Activated naive CD4-positive, alpha-beta T cell treated with Interleukin-2 at 50 U/mL for 16 hours (primary cell): ENCODE measurements at regions not wholly inside any gene's neighbourhood (a gene's known extent, or its start where the extent isn't known, plus 50 kb on each side); places are given as distances from the start of the nearest gene placed in this dataset.

Experiments used
- DNase-seq: peaks from one replicate; pipeline ENCODE4 v3.0.0-alpha.2; 2020

DNA sequence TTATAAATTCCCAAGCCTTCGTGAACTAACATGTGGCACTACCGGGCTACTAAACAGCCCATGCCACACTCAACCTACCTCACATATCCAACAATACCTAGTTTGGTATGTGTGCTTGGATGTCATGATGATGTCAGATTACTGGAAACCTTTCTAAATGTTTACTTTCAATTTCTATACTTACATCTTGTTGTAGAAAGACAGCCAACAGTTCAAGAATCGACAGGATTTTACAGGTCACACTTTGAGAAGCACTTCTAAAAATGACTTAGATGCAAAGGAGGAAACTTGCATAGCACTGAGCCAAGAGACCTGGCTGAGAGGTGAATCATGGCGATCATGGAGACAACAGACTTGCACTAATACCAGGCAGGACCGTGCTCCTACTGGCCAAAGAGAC is 209.9 kb downstream of the COL4A1 start:
- no peak for DNase-seq

DNA sequence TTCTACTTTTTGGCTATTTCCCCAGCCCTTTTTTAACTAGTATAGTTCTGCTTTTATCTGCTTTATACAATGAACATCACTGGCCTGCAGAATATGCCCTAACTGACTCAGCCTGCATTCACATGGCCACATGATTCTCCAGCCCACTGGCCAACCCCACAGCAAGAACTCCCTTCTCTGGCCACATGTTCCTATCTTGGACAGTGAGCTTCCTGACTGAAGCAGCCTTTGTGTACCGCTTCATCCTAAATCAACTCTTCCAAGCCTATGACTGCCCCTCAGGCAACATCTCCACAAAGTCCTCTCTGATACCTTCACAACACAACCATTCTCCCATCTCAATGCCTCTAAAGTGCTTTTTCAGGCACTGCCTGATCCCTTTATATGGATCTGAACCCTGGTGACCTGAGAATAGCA is 214.1 kb downstream of the COL4A1 start:
- no peak for DNase-seq

DNA sequence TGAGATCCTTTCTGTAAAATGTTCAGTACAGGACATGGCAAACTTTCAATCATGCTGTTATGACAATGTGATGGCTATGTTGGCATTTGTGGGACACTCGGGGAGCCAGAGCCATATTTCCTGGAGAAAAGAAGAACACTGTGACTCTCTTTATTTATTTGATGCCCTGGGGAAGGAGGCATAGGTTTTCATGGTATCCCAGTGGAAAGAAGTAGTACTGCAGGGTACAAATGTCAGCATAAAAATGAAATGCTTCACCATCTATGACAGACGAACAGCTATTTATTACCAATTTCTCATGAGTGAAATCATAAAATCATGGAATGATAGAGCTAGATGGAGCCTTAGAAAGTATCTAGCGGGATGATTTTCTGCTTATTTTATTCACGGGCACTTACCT is 217.1 kb downstream of the COL4A1 start:
- DNase-seq: no peak

DNA sequence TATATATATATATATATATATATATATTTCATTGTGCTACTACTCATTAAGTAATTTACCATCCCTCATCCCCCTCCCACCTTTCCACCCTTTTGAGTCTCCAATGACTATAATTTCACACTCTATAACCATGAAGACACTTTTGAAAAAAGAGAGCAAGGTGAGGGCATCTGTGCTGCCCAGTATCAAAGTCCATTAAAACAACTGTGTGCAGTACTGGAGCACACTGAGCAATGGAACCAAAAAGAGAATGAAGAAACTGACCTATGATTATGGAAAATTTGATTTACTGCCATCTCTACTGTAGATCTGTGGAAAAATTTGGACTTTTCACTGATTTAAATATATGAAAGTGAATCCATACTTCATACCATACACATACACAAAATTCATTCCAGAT is 217.9 kb downstream of the COL4A1 start:
- DNase-seq: no peak

DNA sequence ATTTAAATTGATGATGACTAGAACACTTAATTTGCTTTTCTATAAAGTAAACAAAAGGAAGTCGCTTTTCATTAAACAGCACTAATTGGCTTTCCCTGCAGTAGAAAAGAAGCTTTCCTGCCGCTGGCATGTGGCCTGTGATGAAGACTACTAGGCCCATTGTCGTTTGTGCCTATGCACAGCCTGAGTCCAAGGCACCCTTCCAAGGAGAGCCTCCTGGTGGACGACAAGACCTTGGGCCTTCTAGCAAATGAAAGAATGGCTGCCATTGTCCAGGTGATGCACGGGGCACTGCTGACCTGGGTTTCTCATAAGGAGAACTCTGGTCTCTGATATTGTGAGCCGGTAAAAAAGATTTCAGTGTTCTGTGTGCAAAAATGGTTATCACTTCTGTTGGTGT is 233.0 kb downstream of the COL4A1 start:
- no peak for DNase-seq

DNA sequence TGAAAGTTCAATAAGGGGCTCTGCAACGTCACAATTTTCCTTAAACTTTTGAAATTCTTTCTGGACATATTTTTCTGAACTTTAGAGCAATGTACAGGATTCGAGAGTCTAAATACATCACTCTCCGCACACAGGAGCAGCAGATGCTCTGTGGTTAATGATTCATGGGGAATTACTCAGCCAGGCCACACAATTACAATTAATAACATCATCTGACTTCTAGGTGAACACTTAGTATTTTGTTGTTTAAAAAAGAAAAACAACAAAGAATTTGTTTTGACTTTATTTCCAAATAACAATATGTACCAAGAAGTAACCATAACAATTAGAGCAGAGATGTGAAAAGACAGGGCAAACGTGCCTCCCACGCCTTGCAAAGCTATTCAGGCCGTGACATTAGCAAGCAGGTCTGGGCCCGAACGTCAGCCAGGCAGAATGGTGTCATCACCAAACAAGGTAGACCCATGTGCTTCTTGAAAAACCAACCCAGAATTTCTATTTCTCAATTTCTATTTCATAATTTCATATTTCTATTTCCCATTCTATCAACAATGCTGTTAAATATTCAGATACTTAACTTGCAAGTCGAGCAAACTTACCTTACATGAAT is 236.3 kb downstream of the COL4A1 start:
- DNase-seq: no peak

DNA sequence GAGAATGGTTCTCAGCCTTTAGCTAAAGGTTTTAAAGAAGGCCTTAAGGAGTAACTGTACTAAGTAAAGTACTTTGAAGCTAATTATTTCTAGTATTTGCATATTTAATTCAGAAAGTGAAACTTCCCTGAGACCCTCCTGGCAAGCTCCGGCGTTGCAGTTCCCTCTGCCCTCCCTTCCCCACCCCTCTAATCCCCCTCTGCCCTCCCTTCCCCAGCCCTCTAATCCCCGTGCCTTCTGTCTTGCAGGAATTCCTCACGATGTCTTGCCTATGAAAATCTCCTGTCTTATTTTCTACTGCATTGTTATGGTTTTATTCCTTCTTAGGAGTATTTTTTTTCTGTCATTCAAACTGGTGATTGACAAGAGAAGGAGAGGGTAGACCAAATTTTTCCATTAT is 236.9 kb downstream of the COL4A1 start:
- no peak for DNase-seq

DNA sequence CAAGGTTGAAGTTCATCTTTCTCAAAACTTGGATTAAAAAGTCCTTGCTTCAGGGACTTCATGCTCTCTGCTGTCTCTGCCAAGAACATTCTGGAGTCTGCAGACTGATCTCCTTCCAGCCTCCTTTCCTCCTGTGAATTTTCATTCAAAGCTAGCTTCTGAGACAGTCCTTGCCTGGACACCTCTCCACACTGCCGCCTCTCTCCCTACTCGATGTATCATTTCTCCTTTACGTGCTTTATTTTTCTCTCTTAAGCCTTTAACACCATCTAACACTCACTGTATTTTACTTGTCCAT is 238.8 kb downstream of the COL4A1 start:
- DNase-seq: no peak

DNA sequence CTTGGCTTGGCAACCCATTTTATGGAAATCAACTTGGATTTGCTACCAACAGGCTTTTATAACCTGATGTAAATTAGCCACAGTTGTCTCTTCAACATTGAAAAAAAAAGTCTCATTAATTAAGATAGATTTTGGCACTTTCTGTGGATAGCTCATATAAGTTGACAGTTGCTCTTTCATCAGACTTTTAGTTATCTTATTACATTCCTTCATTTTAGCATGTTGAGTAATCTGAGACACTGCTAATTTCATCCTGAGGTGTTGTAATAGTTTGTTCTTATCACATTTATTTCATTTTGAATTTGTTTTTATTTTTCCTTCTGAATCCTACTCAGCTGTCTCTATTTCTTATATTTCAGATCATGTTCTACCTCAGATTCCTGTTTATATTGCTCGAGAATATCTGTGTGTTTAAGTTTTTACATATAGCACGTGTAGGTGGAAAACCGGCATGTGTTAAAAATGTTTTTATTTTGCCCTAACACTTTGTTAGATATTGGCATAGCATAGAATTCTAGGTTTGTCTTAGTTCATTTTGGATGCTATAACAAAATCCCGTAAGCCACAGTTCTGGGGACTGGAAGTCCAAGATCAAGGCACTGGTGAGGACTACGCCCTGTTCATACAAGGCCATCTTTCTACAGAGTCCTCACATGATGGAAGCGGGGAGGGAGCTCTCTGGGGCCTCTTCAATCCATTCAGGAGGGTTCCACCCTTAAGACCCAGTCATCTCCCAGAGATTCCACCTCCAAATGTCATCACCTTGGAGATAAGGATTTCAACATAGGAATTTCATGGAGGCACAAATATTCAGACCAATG is 239.4 kb downstream of the COL4A1 start:
- no peak for DNase-seq

DNA sequence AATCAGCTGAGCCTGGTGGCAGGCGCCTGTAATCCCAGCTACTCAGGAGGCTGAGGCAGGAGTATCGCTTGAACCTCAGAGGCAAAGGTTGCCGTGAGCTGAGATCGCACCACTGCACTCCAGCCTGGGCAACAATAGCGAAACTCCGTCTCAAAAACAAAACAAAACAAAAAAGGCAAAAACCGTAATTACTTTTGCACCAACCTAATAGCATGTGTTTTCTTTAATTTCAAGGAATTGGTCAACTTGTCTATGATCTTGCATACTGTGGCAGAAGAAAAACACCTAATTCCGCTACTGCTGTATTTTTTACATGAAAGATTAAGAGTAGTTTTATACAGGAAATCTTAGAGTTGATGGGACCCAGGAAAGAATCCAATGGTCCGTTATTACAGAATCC is 241.2 kb downstream of the COL4A1 start:
- no peak for DNase-seq

DNA sequence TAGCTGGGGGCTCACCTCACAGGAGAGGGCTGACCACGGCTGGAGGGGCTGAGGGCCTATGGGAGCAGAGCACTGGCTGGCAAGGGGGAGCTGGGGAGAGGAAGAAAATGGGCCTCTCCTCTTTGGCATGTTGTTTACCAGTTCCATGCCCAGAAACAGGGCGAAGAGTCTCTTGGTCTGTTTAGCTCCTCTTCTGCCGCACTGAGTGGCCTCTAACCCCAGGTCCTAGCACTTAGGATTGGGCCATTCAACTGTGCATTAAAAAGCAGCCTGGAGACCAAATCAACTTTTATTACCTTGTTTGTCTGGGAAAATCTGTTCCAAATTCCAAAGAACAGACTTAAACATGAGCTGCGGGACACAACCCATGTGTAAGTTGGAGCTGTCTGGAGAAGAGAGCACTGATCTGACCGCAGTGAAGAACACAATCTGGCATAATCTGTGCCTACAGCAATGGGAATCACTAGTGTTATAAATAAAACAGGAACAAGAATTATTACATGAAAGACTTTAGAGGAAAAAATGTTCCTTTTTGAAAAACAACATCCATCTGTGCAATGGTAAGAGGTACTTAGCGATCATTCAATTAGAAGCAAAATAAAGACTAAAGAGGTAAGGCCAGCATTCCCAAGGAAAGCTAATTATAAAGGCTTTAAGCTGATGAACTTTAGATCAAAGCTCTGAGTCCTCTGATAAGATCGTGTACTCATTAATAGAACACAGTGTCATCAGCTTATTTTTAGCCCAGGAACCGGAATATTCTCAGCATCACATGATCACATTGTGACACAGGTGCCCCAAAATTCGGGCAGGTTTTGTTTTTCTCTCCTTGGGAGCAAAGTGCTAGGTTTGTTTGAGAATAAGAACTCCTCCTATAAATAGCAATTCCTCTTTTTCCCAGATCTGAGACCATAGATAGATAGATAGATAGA is 243.2 kb downstream of the COL4A1 start:
- no peak for DNase-seq

DNA sequence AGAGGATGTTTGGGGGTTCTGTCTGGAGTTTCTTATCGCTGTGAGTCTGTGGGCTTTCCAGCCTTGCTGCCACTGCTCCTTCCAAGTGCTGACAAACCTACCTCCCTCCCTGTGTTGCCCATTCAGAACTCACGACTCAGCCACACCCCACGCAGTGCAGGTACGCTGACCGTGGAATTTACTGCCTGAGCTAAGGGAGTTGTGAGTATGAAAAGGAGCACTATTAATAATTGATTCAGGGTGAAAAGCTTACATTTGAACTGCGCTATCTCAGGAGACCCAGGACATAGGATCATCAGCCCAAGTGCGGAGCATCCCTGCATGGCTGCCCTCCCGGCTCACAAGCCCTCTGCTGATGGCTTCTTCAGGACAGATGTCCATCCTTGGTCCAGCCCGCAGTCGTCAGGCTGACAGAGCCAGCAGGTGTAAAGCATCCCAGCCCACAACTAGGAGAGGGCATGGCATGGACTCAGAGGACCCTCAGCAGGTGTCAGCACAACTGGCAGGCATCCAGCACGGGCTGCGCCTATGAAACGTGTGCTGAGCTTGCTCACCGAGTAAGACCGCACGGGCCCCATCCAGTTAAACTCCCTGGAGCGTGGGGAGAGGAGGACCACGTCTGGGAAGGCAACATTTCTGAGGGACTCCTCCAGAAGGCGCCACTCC is 244.0 kb downstream of the COL4A1 start:
- no peak for DNase-seq

DNA sequence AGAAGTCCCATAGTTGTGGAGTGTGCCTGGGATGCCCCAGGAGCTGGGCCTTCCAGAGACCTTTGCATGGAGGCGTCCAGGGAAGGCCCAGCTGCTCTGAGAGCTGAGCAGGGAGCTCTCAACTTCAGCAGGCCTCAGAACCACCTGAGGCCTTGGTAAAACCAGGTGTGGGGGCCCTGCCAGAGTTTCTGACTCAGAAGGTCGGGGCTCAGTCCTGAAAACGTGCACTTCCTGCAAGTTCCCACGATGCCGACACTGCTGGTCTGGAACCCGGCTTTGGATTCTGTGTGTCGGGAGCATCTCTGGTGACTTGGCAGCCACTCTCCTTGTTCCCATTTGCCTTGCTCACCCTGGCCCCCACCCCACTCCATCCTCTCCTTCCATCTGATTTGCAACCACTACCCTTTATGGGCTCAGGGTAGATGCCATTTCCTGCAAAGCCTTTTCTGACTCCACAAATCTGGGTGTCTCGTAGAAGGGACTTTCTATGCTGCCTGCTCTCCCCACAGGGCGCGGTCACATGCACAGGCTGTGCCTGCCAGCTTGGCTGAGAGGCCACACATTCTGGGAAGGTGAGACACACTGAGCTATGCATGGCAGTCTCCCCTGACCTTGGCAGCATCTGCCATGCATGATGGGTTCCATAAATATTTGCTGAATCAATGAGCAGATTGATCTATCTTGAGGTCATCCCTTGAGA is 244.7 kb downstream of the COL4A1 start:
- no peak for DNase-seq

DNA sequence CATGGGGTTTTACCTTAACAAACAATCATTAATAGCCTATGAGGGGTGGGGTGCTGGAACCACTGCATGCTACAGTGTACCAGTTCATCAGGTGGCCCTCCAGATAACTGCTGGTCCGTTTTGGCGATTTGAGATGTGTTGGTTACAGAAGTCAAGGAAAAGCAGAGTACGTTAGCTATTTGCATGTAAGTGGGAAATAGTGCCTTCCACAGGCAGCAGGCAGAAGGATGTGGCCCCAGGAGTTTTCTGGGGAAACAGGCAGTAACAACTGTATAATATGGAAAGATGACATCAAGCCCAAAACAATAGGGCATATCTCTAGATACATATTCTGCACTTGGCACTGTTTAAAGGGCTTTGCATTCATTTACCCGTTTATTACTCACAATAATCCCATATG is 245.7 kb downstream of the COL4A1 start:
- no peak for DNase-seq

DNA sequence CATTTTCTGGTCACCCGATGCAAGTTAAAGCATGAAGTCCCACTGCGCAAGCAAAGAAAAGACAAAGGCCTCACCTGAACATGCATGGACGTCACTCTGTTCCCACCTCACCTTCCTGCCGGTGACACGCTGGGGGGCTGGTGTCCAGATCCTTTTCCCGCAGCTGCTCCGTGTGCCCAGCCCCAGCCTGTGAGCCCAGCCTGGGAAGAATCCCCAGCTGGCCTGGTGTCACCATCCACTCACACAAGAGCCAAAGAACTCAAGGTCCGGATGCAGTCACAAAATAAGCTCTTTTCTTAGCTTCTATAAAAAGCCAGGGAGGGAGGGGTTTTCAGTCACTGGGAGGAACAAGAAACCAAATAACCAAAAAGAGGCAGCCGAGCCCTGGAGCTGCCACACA is 249.9 kb downstream of the COL4A1 start:
- DNase-seq: no peak

DNA sequence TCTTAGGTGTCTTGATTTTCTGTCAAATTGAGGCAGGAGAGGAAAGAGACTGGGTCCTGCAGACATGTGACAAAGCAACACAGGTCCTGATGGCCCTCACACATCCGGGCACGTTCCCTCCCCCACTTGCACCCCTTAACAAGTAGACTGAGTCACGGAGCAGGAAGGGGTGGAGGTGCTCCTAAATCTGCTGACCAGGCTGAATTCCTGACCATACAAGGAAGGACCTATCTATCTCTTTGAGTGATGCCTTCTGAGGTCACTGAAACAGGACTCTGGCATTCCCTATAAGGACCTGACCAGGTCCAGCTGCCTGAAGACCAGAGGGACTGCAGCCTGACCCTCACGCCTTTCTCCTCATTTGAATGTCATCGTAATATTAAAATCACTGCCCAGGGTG is 250.3 kb downstream of the COL4A1 start:
- no peak for DNase-seq

DNA sequence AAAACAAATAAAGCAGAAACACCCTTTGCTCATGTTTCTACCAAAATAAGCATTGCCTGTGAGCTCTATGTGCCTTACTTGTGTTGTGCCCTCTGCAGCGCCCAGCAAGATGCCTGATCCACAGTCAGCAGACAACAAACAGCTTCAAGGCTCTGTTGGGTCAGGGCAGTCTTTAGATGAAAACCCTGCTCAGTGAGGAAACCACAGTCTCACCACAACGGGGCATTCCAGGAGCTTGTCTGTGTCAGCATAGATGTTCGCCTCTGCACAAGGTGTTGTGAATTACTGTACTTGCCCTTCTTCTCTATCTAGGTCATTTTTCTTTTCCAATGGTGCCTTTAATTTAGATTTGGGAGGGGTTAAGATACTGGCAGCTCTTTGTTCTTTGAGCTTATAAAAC is 251.9 kb downstream of the COL4A1 start:
- DNase-seq: no peak

DNA sequence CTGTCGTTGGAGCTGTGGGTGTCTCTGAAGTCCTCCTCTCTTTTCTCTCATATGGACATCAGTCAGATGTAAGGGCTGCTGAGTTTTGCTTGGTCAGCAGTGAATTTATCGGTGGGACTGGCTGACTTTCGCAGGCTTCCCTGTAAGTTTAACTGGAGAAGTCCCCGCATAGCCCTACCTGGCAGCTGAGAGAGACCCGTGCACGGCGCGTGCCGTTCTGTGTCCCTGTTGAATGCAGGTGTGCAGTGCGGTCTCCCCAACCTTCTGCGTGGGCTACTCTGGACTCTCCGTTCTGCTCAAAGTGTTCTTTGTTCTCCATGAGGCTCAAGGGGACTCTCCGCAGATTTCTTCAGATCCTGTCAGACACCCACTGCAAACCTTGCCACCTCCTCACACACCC is 252.9 kb downstream of the COL4A1 start:
- DNase-seq: no peak

DNA sequence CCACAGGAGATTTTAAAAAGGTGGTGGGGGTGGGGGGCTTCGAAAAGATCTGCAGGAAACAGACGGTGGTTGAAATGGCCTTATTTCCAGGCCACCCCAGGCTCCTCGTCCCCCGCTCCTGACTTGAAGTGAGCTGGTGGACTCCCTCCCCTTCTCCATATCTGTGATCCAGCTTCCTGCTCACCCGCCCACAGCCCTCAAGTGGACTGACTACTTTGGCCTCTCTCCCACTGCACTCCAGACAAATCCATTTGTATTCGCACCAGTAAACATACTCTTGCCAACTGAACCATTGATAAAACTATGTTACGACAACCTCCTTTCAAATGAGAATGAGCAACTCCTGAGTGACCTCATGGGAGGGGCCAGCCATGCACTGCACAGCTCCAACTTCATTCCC is 259.5 kb downstream of the COL4A1 start:
- no peak for DNase-seq

DNA sequence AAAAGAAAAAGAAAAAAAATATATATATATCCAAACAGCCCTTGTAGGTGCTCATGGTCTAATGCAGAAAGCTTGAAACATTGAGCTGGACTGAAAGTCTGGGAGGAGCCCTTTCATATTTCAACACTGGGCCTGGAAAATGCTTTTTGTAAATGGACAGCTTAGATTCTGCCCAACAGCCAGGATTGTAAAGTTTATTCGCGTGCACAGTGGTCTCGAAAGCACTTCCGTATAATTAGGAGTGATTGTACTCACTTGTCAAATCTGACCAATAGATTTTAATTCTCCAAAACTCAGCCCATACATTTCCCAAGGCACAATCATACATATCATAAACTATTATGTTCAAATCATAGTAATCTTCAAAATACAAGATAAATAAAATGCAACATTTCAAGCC is 260.1 kb downstream of the COL4A1 start:
- DNase-seq: no peak

DNA sequence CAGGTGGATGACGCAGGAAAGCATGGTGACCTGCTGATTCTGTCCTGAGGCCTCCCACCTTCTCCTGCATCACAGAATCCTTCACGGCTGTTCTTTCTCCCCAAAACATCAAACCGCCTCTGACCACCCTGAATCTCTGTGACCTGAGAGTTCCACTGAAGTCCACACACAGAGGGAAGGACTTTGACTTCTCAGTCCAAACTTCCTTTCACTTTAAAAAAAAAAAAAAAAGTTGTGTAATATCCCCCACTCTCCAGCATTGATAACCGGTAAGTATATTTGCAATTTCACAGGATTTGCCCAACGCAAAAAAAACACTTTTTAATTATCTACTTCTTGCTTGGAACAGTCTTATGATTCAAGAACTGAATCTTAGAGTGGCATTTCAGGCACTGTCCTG is 259.5 kb upstream of the IRS2 start:
- no peak for DNase-seq

DNA sequence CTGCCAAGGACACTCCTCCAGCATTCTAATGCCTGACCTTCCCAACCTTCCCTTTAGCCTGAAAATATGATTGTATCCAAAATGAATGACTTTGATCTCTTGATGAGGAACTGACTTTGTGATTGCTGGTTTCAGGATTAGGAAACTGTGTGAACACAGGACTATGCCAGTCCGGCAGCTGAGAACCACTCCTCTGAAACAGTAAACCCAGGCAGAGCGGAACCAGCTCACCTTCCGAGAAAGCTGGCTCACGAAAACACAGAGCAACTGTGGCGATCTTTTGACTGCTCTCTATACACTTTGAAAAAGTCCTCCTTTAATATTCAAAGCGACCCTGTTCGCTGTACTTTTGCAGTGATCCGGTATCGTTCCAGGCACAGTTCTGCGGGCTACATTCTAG is 258.8 kb upstream of the IRS2 start:
- no peak for DNase-seq
